Mesenchymal stem cell (in vitro differentiated cells and primary cell): ENCODE measurements at regions not wholly inside any gene's neighbourhood (a gene's known extent, or its start where the extent isn't known, plus 50 kb on each side); places are given as distances from the start of the nearest gene placed in this dataset.

Source experiments
- DNase-seq: peaks from one replicate; pipeline ENCODE4 v3.0.0-alpha.2; 2013
- H2AFZ ChIP-seq: one replicate; pipeline ENCODE4 v1.6.1; 2013; ENCODE audit warnings: low read depth, mild to moderate bottlenecking, control low read depth, inconsistent platforms, low read length, moderate library complexity
- H2AK5ac ChIP-seq: 2 replicates; pipeline ENCODE4 v1.6.1; 2013; ENCODE audit warnings: low read length, moderate library complexity, mild to moderate bottlenecking, inconsistent platforms; ENCODE audit not compliant: severe bottlenecking
- H2BK120ac ChIP-seq: one replicate; pipeline ENCODE4 v1.6.1; 2013; ENCODE audit warnings: low read depth, mild to moderate bottlenecking, inconsistent platforms, low read length, moderate library complexity
- H2BK12ac ChIP-seq, 2 experiments: one replicate each; pipeline ENCODE4 v1.6.1; 2013; ENCODE audit warnings: inconsistent platforms in 2 of 2, low read length in 2 of 2, mild to moderate bottlenecking in 2 of 2, moderate library complexity in 2 of 2, control low read depth in 1 of 2
- H2BK15ac ChIP-seq: one replicate; pipeline ENCODE4 v1.6.1; 2013; ENCODE audit warnings: mild to moderate bottlenecking, low read depth, inconsistent platforms; ENCODE audit not compliant: poor library complexity, severe bottlenecking
- H2BK5ac ChIP-seq: 2 replicates; pipeline ENCODE4 v1.6.1; 2013; ENCODE audit warnings: low read depth, mild to moderate bottlenecking, low read length, control low read depth, inconsistent platforms; ENCODE audit not compliant: poor library complexity, severe bottlenecking
- H3K14ac ChIP-seq, 2 experiments: one replicate each; pipeline ENCODE4 v1.6.1; 2013; ENCODE audit warnings: inconsistent platforms in 2 of 2, low read length in 2 of 2, control low read depth in 1 of 2, mild to moderate bottlenecking in 1 of 2, moderate library complexity in 1 of 2
- H3K18ac ChIP-seq, 2 experiments: one replicate each; pipeline ENCODE4 v1.6.1; 2013; ENCODE audit warnings: inconsistent platforms in 2 of 2, low read length in 2 of 2, control low read depth in 1 of 2, low read depth in 1 of 2, mild to moderate bottlenecking in 1 of 2
- H3K23ac ChIP-seq, 2 experiments: one replicate each; pipeline ENCODE4 v1.6.1; 2013; ENCODE audit warnings: inconsistent platforms in 2 of 2, low read length in 2 of 2, mild to moderate bottlenecking in 2 of 2, moderate library complexity in 2 of 2, control low read depth in 1 of 2
- H3K27ac ChIP-seq: 2 replicates; pipeline ENCODE4 v1.5.1; 2013; ENCODE audit warnings: mild to moderate bottlenecking, moderate library complexity, low read length, control low read depth, inconsistent platforms; ENCODE audit not compliant: poor library complexity, severe bottlenecking
- H3K27me3 ChIP-seq, 2 experiments: 2 replicates each; pipeline versions ENCODE4 v1.6.1 to v1.7.0; 2013; ENCODE audit warnings: low read length in 2 of 2, mild to moderate bottlenecking in 2 of 2, moderate library complexity in 2 of 2, control low read depth in 1 of 2, inconsistent platforms in 1 of 2; ENCODE audit not compliant: control insufficient read depth in 1 of 2, insufficient read depth in 1 of 2
- H3K36me3 ChIP-seq, 2 experiments: 2 replicates each; pipeline versions ENCODE4 v1.6.1 to v1.7.0; 2013; ENCODE audit warnings: low read length in 2 of 2, control low read depth in 1 of 2, inconsistent platforms in 1 of 2, low read depth in 1 of 2, mild to moderate bottlenecking in 1 of 2; ENCODE audit not compliant: insufficient read depth in 2 of 2, control insufficient read depth in 1 of 2
- H3K4ac ChIP-seq, 2 experiments: one replicate each; pipeline ENCODE4 v1.6.1; 2013; ENCODE audit warnings: inconsistent platforms in 2 of 2, low read length in 2 of 2, mild to moderate bottlenecking in 2 of 2, moderate library complexity in 2 of 2, control low read depth in 1 of 2, low read depth in 1 of 2
- H3K4me1 ChIP-seq: 2 replicates; pipeline ENCODE4 v1.6.1; 2013; ENCODE audit warnings: low read depth, low read length, control low read depth; ENCODE audit not compliant: control insufficient read depth, insufficient read depth
- H3K4me2 ChIP-seq: 2 replicates; pipeline ENCODE4 v1.6.1; 2013; ENCODE audit warnings: low read length, mild to moderate bottlenecking, inconsistent platforms; ENCODE audit not compliant: poor library complexity, severe bottlenecking
- H3K4me3 ChIP-seq, 2 experiments: 2 replicates each; pipeline versions ENCODE4 v1.5.1 to v1.7.0; 2013; ENCODE audit warnings: low read length in 2 of 2, mild to moderate bottlenecking in 2 of 2, control low read depth in 1 of 2, low read depth in 1 of 2; ENCODE audit not compliant: insufficient read depth in 1 of 2
- H3K79me1 ChIP-seq: replicated peaks from 2 replicates; pipeline ENCODE4 v1.6.1; 2013; ENCODE audit warnings: mild to moderate bottlenecking, control low read depth, low read length, inconsistent platforms; ENCODE audit not compliant: poor library complexity, severe bottlenecking
- H3K9ac ChIP-seq: 2 replicates; pipeline ENCODE4 v1.7.0; 2013; ENCODE audit warnings: mild to moderate bottlenecking, low read length, moderate library complexity
- H3K9me3 ChIP-seq: 2 replicates; pipeline ENCODE4 v1.7.0; 2013; ENCODE audit warnings: mild to moderate bottlenecking, low read length; ENCODE audit not compliant: control insufficient read depth
- H4K8ac ChIP-seq: one replicate; pipeline ENCODE4 v1.6.1; 2013; ENCODE audit warnings: inconsistent platforms, mild to moderate bottlenecking, low read length, moderate library complexity
- H4K91ac ChIP-seq: one replicate; pipeline ENCODE4 v1.6.1; 2013; ENCODE audit warnings: mild to moderate bottlenecking, low read length, inconsistent platforms
- WGBS: methylation state at CpG from one replicate; pipeline ENCODE4 v1.1.7; 2013; ENCODE audit warnings: mixed read lengths; 5-methylcytosine and 5-hydroxymethylcytosine counted together

DNA sequence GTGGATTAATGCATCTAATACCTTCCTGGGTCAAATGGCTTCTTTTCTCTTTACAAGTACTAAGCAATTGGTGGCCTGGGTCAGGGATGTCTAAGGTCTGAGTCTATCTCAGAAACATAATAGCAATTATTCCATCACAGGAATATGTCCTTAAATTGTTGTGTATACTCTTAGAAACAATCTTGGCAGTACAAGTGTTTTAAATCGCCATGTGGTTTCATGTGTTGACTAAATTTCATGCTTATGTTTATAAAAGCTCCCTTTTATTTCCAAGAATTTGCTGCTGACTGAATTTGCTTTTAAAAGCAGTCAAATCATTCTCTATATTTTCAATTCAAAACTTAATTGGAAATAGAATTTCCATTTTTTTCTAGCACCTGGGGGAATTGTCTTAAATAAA lies 125.3 kb upstream of the PACRGL start:
- Histone ChIP-seq H2AK5ac (no peak overlapping the region), H3K14ac (no peak overlapping the region), H2BK120ac (no peak overlapping the region), H2BK15ac (no peak overlapping the region), H3K27ac (no peak overlapping the region), H3K9me3 (no peaks in the 10 kb centered on the region), H3K9ac (no peak overlapping the region), H3K4ac (no peak overlapping the region), H4K8ac (no peak overlapping the region), H4K91ac (no peak overlapping the region), H3K18ac (no peak overlapping the region), H3K4me3 (no peak overlapping the region), H2BK12ac (no peak overlapping the region), H2BK5ac (no peak overlapping the region), H3K79me1 (no peaks in the 10 kb centered on the region), H2AFZ (no peak overlapping the region), H3K27me3 (no peaks in the 10 kb centered on the region), H3K36me3 (peaks cover 0 to 34% of the 10 kb centered on the region in 2 experiments), H3K4me2 (no peak overlapping the region), H3K23ac (no peak overlapping the region), H3K4me1 (no peaks in the 10 kb centered on the region)
- WGBS, result no CpG with 5 or more reads among the region's 1 CpG
- DNase-seq, result no peak

DNA sequence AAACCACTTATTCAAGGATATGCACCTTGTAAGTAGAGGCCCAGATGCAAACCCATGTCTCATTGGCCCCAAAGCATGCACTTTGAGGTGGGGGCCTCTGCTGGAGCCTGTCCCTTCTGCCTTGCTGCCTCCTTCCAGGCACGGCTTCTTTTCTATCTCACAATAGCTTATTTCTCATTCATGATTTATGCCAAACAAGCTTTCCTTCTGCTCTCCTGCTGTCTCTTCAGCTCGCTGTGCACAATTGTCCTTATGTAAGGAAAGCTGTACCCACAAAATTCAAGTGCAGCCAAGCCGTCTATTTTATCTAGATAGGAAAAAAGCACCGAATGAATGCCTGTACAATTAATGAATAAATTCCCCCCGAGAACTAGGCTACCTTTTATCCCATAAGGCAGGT lies 124.8 kb upstream of the PACRGL start:
- Histone ChIP-seq H3K27ac (no peak overlapping the region), H4K8ac (no peak overlapping the region), H3K23ac (no peak overlapping the region), H2AK5ac (no peak overlapping the region), H2BK15ac (no peak overlapping the region), H2BK5ac (no peak overlapping the region), H3K18ac (no peak overlapping the region), H3K4me2 (no peak overlapping the region), H2AFZ (no peak overlapping the region), H3K4me3 (no peak overlapping the region), H3K36me3 (peaks cover 0 to 32% of the 10 kb centered on the region in 2 experiments), H2BK12ac (no peak overlapping the region), H3K14ac (no peak overlapping the region), H3K9ac (no peak overlapping the region), H3K9me3 (no peaks in the 10 kb centered on the region), H3K79me1 (no peaks in the 10 kb centered on the region), H4K91ac (no peak overlapping the region), H3K4ac (no peak overlapping the region), H3K27me3 (no peaks in the 10 kb centered on the region), H2BK120ac (no peak overlapping the region), H3K4me1 (no peaks in the 10 kb centered on the region)
- 93% methylated on average over 4 of the region's 5 CpGs for WGBS
- no peak for DNase-seq

GRCh38 chr4:20576861-20577260 lies 123.4 kb upstream of the PACRGL start:
- Histone ChIP-seq H2AFZ (no peak overlapping the region), H3K9me3 (no peaks in the 10 kb centered on the region), H3K27ac (no peak overlapping the region), H2BK120ac (no peak overlapping the region), H2AK5ac (no peak overlapping the region), H3K4ac (no peak overlapping the region), H4K91ac (no peak overlapping the region), H3K9ac (no peak overlapping the region), H3K4me2 (no peak overlapping the region), H3K4me3 (no peak overlapping the region), H3K27me3 (no peaks in the 10 kb centered on the region), H3K79me1 (no peaks in the 10 kb centered on the region), H3K4me1 (no peaks in the 10 kb centered on the region), H3K36me3 (peaks cover 0 to 32% of the 10 kb centered on the region in 2 experiments), H2BK5ac (no peak overlapping the region), H3K18ac (no peak overlapping the region), H3K14ac (no peak overlapping the region), H3K23ac (no peak overlapping the region), H2BK15ac (no peak overlapping the region), H2BK12ac (no peak overlapping the region), H4K8ac (no peak overlapping the region)
- DNase-seq, result no peak

DNA sequence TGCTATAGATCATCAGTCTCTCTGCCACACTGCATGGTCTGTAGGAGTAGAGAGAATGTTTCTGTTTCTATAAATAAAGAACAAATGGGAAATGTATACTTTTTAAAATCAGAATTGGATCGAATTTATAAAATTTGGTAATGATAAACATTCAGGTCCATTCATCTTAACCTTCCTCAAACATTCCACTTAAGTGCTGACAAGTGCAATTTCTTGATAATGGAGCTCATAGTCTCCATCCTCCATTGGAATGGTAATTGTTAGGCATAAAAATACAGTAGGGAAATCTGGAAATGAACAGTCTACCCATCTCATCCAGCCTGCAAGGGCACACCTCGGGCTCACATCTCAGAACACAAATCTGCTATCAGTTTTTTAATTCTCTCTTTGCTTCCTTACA lies 122.6 kb upstream of the PACRGL start:
- no peaks in the 10 kb centered on the region for H3K79me1 ChIP-seq
- H4K91ac ChIP-seq, result no peak overlapping the region
- H3K4me1 ChIP-seq, result no peaks in the 10 kb centered on the region
- 79% methylated on average over 1 of the region's 2 CpGs for WGBS
- H3K18ac ChIP-seq, result no peak overlapping the region
- peaks cover 0 to 32% of the 10 kb centered on the region in 2 experiments for H3K36me3 ChIP-seq
- no peak overlapping the region for H3K27ac ChIP-seq
- H3K4me3 ChIP-seq, result no peak overlapping the region
- H2BK15ac ChIP-seq, result no peak overlapping the region
- H2AK5ac ChIP-seq, result no peak overlapping the region
- H2AFZ ChIP-seq, result no peak overlapping the region
- H2BK12ac ChIP-seq, result no peak overlapping the region
- no peak overlapping the region for H3K23ac ChIP-seq
- no peak overlapping the region for H3K4me2 ChIP-seq
- H3K14ac ChIP-seq, result no peak overlapping the region
- H2BK120ac ChIP-seq, result no peak overlapping the region
- H3K9me3 ChIP-seq, result no peaks in the 10 kb centered on the region
- H3K27me3 ChIP-seq, result no peaks in the 10 kb centered on the region
- H3K9ac ChIP-seq, result no peak overlapping the region
- no peak for DNase-seq
- H3K4ac ChIP-seq, result no peak overlapping the region
- H4K8ac ChIP-seq, result no peak overlapping the region
- H2BK5ac ChIP-seq, result no peak overlapping the region
